ENCODE measurements at regions not wholly inside any gene's neighbourhood (a gene's known extent, or its start where the extent isn't known, plus 50 kb on each side); places are given as distances from the start of the nearest gene placed in this dataset.

DNA sequence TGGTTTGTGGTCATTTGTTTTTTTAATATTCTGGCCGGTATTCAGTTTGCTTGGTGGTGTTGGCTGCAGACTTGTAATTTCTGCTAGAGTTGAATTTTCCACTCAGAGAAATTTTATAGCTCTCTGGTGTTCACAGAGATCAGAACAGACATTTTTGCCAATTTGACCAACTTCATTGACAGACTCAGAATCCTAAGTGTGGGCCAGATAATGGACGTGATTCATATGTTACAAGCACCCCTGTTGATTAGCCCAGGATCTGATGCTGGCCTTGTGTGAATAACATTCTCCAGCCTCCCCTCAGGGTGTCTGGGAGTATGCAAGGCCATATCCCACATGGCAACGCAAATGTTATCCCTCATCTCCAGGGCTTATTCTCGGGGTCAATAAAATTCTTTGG lies 283.8 kb downstream of the C7orf25 start:
- FAIRE-seq (no peak), DNase-seq (ENCODE audit: extremely low read depth in 1 of 4, low spot score in 3 of 4) (no peak), ATAC-seq (no peak)
- H3K9ac ChIP-seq (ENCODE audit: insufficient read depth in 1 of 2, low read depth in 2 of 2, low read length in 2 of 2): no peak overlapping the region
- ChIA-PET CTCF (ENCODE audit: low intra/inter-chr PET ratio) (no interaction called here), POLR2A (no interaction called here)
- intact Hi-C loops (cut with micrococcal nuclease): no loop called here
- no peaks in the 10 kb centered on the region for H3K36me3 ChIP-seq (ENCODE audit: control insufficient read depth, insufficient read depth, low read length)
- no peak for TF ChIP-seq RBM15 (IDR thresholded peaks at IDR 0.05; ENCODE audit: insufficient read depth, low read length)
- no peak for TF ChIP-seq POLR3A (IDR thresholded peaks at IDR 0.05; ENCODE audit: borderline replicate concordance, extremely low read depth, insufficient read depth, insufficient read length)
- no peak for TF ChIP-seq ELK3 (CRISPR knock-in tag; IDR thresholded peaks at IDR 0.05)
- TF ChIP-seq E2F6 (IDR thresholded peaks at IDR 0.05; ENCODE audit: borderline replicate concordance in 1 of 2, extremely low read depth in 1 of 2, insufficient read depth in 1 of 2, insufficient read length in 1 of 2, low read depth in 1 of 2, low read length in 1 of 2, poor library complexity in 1 of 2, severe bottlenecking in 1 of 2): no peak
- in situ Hi-C loops (cut with MboI): no loop called here
- H3K4me1 ChIP-seq (replicated peaks in 1 of 2; ENCODE audit: control insufficient read depth in 2 of 2, insufficient read depth in 2 of 2, low read length in 2 of 2): no peaks in the 10 kb centered on the region
- no peak overlapping the region for H2AFZ ChIP-seq (ENCODE audit: low read depth, low read length)
- H3K79me2 ChIP-seq (ENCODE audit: control insufficient read depth, insufficient read depth, low read length): no peaks in the 10 kb centered on the region
- no peaks in the 10 kb centered on the region for H3K9me1 ChIP-seq (ENCODE audit: control insufficient read depth, insufficient read depth, low read length)
- H3K9me3 ChIP-seq (replicated peaks; ENCODE audit: control insufficient read depth, insufficient read depth, low read depth, low read length): no peaks in the 10 kb centered on the region
- H3K27me3 ChIP-seq (ENCODE audit: control insufficient read depth in 2 of 2, insufficient read depth in 2 of 2, low read length in 2 of 2): no peaks in the 10 kb centered on the region
- H3K27ac ChIP-seq (ENCODE audit: extremely low read depth, low read depth, low read length): no peak overlapping the region
- H3K4me2 ChIP-seq (ENCODE audit: insufficient read depth, low read length): no peak overlapping the region
- BruUV-seq (replicated peaks): no TSS peak
- H4K20me1 ChIP-seq (replicated peaks; ENCODE audit: control insufficient read depth, insufficient read depth, low read length): no peaks in the 10 kb centered on the region
- WGBS (ENCODE audit: insufficient coverage, low coverage, missing lambda C conversion rate): 0% methylated on average over 4 of the region's 4 CpGs
- no peak overlapping the region for H3K4me3 ChIP-seq

All from K562 (cell line).